Stimulated activated CD4-positive, alpha-beta T cell treated with anti-CD3 and anti-CD28 coated beads, Interleukin-1b, Interleukin-23, amount 100 ng/mL, for 24 hours (primary cell): ENCODE measurements at regions not wholly inside any gene's neighbourhood (a gene's known extent, or its start where the extent isn't known, plus 50 kb on each side); places are given as distances from the start of the nearest gene placed in this dataset.
"Not testable (repeated sequence)": the region's sequence is repeated elsewhere in the genome, so short reads cannot be mapped to it uniquely, and the experiment has no call there.

Experiments used
- DNase-seq, 4 experiments: peaks; one replicate each; pipeline ENCODE4 v3.0.0-alpha.2; 2020; ENCODE audit warnings: low read depth in 4 of 4, low spot score in 1 of 4

DNA sequence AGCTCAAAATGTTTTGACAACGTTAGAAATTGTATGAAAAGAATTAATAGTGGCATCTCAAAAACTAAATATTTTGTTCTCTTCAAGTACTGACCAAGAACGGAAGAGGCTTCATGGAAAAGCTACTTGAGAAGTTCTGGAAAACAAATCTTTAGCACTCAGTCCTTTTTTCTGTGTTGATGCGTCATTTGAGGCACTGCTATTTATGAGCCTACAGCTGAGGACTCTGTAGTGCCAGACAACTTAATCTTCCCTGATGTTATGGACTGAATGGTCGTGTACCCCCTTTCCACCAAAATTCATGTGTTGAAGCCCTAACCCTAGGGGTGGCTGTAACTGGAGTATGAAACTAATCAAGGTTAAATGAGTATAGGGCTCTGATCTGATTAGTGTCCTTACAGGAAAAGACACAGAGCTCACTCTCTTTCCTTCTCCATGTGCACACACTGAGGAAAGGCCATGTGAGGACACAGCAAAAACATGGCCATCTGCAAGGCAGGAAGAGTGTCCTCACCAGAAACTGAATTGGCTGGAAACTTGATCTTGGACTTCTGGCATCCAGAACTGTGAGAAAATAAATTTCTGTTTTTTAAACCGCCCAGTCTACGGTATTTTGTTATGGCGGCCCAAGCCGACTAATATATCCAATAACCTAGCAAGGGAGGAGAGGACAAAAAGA lies 337.0 kb upstream of the CLEC14A start:
- DNase-seq: no peak

DNA sequence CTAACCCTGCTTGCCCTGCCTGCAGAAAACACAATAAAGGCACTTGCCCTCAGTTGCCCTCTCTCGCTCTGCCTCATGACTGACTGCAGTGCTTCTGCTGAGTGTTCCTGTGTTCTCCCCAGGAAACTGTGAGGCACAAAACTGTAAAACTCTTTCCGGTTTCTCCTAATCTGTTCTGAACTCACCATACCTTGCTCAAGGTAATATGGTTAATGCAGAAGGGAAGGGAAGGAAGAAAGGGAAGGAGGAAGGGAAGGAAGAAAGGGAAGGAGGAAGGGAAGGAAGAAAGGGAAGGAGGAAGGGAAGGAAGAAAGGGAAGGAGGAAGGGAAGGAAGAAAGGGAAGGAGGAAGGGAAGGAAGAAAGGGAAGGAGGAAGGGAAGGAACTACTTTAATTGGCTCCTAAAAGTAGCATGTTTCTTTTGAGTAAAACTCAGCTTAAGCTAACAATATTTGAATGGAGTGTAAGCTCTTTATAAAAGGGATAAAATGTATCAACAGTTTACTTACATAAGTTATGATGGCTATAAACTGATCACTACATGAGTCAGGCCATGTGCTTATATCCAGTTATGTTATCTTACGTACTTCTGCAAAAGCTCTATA lies 334.0 kb upstream of the CLEC14A start:
- no peak for DNase-seq

DNA sequence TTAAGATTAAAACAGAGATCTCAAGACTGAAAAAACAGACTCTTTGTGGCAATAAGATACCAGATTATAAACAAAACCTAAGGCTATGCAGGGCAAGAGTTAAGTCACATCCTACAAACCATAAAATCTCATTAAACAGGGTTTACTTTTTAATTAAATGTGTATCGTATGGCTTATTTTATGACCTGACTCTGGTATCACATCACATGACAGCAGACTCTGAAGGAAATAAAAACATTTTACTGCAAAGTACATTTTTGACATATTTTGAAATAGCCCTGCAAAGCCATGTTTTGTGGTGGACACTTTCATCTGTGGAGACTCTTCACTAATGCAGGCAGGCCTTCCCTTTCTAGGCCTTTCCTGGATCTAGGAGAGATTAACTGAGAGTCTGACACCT lies 327.6 kb upstream of the CLEC14A start:
- DNase-seq: no peak

DNA sequence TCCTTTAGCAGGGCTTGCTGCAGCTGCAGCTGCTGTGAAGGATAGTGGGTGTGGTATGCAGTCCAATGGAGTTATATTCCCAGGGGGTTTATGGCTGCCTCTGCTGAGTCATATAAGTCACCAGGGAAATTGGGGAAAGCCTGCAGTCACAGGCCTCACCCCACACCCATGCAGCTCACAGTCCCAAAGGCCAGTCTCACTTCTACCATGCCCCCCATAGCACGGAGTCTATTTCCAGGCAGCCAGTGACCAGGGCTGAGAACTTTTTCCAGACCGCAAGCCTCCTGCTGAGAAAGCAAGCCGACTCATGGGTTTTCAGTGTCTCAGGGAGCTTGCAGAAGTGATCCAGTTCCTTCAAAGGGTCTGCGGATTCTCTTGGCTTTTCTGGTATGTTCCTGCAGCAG lies 322.4 kb upstream of the CLEC14A start:
- DNase-seq: no peak

- no peak for DNase-seq
Measured at GRCh38 chr14:38567703-38568102, 311.8 kb upstream of the CLEC14A start.

GRCh38 chr14:38561657-38562056 lies 305.8 kb upstream of the CLEC14A start:
- DNase-seq: no peak

GRCh38 chr14:38559711-38560110 lies 303.8 kb upstream of the CLEC14A start:
- DNase-seq: no peak

GRCh38 chr14:38557391-38557790 lies 301.5 kb upstream of the CLEC14A start:
- DNase-seq: not testable (repeated sequence)

DNA sequence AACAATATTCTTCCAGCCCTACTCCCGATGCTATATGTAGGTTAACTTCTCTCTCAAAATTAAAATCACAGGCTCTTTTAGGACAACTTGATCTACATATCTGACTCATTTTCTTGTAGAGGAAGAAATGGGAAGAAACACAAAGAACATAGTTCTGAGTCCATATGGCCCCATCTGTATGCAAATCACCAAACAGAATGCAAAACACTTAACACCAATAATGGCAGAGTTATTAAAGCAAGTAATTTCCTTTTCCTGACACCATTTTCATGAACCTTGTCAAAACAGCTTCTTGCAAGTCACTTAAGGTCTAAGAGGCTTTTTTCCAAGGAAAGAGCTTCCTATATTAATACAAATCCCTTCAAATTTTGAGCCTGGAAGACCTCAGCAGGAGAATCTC lies 300.4 kb upstream of the CLEC14A start:
- DNase-seq: no peak

- DNase-seq: no peak
Measured at GRCh38 chr14:38554026-38554425, 298.1 kb upstream of the CLEC14A start.

- no peak for DNase-seq
Measured at GRCh38 chr14:38553586-38553985, 297.7 kb upstream of the CLEC14A start.

- no peak for DNase-seq
Measured at GRCh38 chr14:38549564-38549963, 293.7 kb upstream of the CLEC14A start.

- no peak for DNase-seq
Measured at GRCh38 chr14:38547961-38548490, 292.1 kb upstream of the CLEC14A start.

- DNase-seq: no peak
Measured at GRCh38 chr14:38546932-38547551, 291.1 kb upstream of the CLEC14A start.

DNA sequence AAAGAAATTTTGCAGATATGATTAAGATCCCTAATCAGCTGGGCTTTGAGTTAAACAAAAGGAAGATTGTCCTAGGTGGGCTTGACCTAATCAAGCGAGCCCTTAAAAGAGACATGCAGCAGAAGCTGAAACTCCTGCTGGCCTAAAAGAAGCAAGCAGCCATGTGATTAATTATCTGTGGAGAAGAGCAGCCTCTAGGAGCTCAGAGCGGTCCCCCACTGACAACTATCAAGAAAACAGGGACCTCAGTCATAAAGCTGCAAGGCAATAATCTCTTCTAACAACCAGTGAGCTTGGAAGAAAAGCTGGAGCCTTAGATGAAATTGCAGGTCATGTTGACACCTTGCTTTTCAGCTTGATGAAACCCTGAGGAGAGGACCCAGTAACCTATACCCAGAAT lies 288.9 kb upstream of the CLEC14A start:
- DNase-seq: no peak

GRCh38 chr14:38543851-38544250 lies 288.0 kb upstream of the CLEC14A start:
- DNase-seq: not testable (repeated sequence)

DNA sequence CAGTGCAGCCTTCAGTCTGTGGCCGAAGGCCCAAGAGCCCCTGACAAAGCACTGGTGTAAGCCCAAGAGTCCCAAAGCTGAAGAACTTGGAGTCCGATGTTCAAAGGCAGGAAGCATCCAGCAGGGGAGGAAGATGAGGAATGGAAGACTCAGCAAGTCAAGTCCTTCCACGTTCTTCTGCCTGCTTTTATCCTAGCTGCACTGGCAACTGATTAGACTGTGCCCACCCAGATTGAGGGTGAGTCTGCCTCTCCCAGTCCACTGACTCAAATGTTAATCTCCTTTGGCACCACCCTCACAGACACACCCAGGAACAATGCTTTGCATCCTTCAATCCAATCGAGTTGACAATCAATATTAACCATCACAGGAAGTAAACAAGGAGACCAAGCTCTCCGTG lies 282.2 kb upstream of the CLEC14A start:
- DNase-seq: not testable (repeated sequence)

- no peak for DNase-seq
Measured at GRCh38 chr14:38536376-38537038, 280.6 kb upstream of the CLEC14A start.

DNA sequence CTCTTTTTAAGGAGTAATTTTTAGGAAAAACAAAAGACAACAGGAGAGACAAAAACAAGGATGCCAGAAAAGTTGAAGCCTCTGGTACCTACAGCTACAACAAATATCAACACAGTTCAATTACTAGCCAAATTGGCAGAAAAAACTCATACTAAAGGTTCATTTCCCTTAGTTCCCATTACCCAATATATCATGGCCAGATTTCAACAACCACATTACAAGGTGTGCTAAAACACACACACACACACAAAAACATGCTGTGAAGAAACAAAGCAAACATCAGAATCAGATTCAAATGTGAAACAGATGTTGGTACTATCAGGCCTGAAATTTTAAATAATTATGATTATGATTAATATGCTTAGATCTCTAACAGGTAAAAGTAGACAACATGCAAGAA lies 272.7 kb upstream of the CLEC14A start:
- DNase-seq: no peak

DNA sequence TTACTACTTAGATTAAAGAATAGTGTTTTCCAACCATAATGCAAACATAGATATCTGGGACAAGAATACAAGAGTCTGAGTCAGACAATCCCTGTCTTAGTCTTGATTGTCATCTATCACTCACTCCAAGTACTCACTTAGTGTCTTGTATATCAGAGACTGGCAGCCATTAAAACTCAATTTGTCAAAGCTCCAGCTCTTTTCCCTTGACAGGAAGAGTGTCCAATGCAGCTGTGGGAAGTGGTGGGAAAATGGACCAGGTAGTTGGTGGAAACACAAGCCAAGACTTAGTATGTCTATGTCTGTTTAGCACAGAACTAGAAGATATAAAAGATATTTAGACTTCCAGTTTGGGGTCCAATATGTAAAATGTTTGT lies 271.6 kb upstream of the CLEC14A start:
- no peak for DNase-seq

DNA sequence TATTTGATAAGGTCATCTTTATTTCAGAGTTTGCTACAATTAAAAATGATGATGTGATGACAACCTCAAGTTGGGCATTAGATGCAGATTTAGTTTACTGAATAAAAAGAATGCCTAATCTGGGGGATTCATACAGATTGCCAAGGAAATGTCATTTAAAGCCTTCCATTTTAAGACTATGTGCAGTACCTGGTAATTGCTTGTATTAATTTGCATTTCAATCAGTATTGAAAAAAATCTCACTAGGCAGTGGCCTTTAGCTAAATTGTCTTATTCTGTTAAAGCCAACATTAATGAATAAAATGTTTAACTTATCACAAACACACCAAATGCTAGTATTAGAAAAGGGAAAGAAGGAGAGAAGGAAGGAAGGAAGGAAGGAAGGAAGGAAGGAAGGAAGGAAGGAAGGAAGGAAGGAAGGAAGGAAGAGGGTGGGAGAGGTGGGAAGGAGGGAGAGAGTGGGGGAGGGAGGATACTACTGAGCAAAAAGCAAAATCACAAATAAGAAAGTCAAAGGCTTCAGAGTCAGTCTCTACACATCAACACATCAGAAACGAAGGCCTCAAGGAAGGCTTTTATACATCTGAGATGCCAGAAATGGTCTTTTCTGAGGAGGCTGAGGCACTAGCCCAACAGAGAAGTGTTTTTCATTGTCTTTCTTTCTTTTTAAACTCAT lies 271.1 kb upstream of the CLEC14A start:
- no peak for DNase-seq
